KMS-11 (cell line): ENCODE measurements at regions not wholly inside any gene's neighbourhood (a gene's known extent, or its start where the extent isn't known, plus 50 kb on each side); places are given as distances from the start of the nearest gene placed in this dataset.

ENCODE experiments used
- H2AFZ ChIP-seq: fragments of 200-600 bp; sonication (generic); 2 replicates; pipeline ENCODE4 v1.6.1; 2016; ENCODE audit warnings: antibody characterized with exemption, mixed run types, low read depth
- H3K27ac ChIP-seq: fragments of 200-600 bp; sonication (generic); 2 replicates; pipeline ENCODE4 v1.6.1; 2016; ENCODE audit warnings: mild to moderate bottlenecking, mixed run types
- H3K27me3 ChIP-seq: fragments of 200-600 bp; sonication (generic); 2 replicates; pipeline ENCODE4 v1.6.1; 2017; ENCODE audit warnings: mild to moderate bottlenecking, low read depth, mixed run types, moderate library complexity; ENCODE audit not compliant: insufficient read depth
- H3K36me3 ChIP-seq: fragments of 200-600 bp; sonication (generic); 2 replicates; pipeline ENCODE4 v1.6.1; 2017; ENCODE audit warnings: mild to moderate bottlenecking, mixed run types; ENCODE audit not compliant: insufficient read depth
- H3K4me1 ChIP-seq: fragments of 200-600 bp; sonication (generic); 2 replicates; pipeline ENCODE4 v1.6.1; 2016; ENCODE audit warnings: mild to moderate bottlenecking, low read depth, mixed run types; ENCODE audit not compliant: poor library complexity, severe bottlenecking
- H3K4me2 ChIP-seq: fragments of 200-600 bp; sonication (generic); 2 replicates; pipeline ENCODE4 v1.7.0; 2016; ENCODE audit warnings: mild to moderate bottlenecking, mixed run types
- H3K4me3 ChIP-seq: fragments of 200-600 bp; sonication (generic); IDR thresholded peaks from 2 replicates; pipeline ENCODE4 v1.6.1; 2017; ENCODE audit warnings: low read depth, low read length, mixed read lengths; ENCODE audit not compliant: insufficient read depth
- H3K79me2 ChIP-seq: fragments of 200-600 bp; sonication (generic); 2 replicates; pipeline ENCODE4 v1.6.1; 2016; ENCODE audit warnings: low read depth, mixed run types; ENCODE audit not compliant: insufficient read depth
- H3K9ac ChIP-seq: fragments of 200-600 bp; sonication (generic); 2 replicates; pipeline ENCODE4 v1.6.1; 2016; ENCODE audit warnings: mild to moderate bottlenecking, mixed run types
- H4K20me1 ChIP-seq: fragments of 200-600 bp; sonication (generic); 2 replicates; pipeline ENCODE4 v1.6.1; 2016; ENCODE audit warnings: mild to moderate bottlenecking, mixed run types; ENCODE audit not compliant: insufficient read depth
- TF ChIP-seq, protein P1 (sequence below): fragments of 200-600 bp; sonication (generic); conservative IDR thresholded peaks from 2 replicates; pipeline ENCODE4 v1.6.1; 2017; ENCODE audit warnings: low read depth, mild to moderate bottlenecking, antibody characterized with exemption, low read length, moderate library complexity, mixed read lengths

DNA sequence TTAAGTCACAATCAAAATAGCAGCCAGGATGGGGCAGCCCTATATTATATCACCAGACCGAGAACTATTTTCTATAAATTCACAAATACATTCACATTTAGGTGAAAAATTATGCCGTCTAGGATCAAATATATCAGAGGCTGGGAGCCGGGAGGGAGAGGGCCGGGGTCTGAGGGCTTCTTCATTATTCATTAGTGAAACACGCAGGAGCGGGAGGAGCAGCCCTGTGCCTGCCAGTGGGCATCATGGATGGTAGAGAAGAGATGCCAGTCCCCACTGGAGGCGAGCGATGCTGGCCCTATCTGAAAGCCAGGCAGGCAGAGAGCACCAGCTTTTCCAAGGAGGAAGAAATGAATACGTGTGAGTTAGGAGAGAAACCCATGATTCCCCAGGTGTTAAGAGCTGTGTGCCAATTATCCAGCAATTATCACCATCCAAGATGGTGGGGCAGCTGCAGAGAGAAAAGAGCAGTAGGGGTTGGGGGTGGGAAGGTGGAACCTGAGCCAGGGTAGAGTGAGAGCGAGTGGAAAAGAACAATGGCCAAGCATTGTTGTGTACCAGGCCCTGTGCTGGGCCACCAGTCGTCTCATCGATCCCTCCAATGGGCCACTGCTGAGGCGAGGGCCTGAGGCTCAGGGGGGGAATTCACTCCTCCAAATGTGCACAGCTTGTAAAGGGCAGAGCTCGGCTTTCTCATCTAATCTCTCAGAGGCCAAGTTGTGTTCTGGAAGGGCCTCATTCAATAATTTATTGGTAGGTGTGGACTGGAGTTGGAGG, 261.3 kb upstream of the TLE3 start:
- TF ChIP-seq, protein P1, sequence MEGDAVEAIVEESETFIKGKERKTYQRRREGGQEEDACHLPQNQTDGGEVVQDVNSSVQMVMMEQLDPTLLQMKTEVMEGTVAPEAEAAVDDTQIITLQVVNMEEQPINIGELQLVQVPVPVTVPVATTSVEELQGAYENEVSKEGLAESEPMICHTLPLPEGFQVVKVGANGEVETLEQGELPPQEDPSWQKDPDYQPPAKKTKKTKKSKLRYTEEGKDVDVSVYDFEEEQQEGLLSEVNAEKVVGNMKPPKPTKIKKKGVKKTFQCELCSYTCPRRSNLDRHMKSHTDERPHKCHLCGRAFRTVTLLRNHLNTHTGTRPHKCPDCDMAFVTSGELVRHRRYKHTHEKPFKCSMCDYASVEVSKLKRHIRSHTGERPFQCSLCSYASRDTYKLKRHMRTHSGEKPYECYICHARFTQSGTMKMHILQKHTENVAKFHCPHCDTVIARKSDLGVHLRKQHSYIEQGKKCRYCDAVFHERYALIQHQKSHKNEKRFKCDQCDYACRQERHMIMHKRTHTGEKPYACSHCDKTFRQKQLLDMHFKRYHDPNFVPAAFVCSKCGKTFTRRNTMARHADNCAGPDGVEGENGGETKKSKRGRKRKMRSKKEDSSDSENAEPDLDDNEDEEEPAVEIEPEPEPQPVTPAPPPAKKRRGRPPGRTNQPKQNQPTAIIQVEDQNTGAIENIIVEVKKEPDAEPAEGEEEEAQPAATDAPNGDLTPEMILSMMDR, result no peak
- H2AFZ ChIP-seq, result no peak overlapping the region
- no peaks in the 10 kb centered on the region for H3K27me3 ChIP-seq

DNA sequence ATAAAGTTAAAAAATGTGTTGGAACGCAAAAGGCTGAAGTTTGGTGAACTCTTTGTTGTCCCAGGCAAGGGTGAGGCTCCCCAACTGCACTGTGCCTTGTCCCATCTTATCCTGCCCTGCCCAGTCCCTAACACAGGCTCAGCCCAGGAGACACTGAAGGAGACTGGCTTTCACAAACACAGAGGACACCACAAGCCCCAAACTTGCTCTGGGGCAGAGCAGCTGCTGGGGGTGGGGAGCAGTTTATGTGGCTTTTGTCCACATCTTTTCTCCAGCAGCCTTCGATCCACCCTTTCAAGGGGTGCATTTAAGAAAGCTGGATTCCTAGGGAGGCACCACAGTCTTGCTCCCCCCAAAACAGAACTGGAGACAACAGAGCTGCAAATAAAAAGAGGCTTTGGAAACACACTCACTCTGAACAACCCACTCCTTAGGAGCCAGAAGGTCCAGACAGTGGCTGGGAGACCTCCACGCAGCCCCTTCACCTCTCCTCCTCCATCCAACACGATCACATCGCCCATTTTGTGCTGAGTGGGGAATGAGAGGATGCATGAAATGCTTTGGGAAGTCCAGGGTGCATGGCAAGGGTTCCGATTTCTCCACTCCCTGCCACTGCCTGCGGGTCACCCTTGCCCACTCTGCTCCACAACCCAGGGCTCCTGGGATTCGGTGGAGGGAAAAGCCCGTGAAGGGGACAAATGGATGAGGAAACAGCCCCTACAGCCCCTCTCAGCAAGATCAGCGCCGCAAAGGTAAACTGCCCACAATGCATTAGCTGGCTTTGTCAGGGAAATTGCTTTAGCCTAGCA, 260.5 kb upstream of the TLE3 start:
- Histone ChIP-seq H2AFZ (no peak overlapping the region), H3K79me2 (no peaks in the 10 kb centered on the region), H3K4me1 (no peaks in the 10 kb centered on the region), H4K20me1 (no peaks in the 10 kb centered on the region), H3K9ac (no peak overlapping the region), H3K4me2 (no peak overlapping the region), H3K36me3 (no peaks in the 10 kb centered on the region), H3K27me3 (no peaks in the 10 kb centered on the region), H3K4me3 (no peak overlapping the region), H3K27ac (no peak overlapping the region)
- TF ChIP-seq, protein P1, result no peak

More for the DNA sequence above, 261.3 kb upstream of the TLE3 start:
- H4K20me1 ChIP-seq, result no peaks in the 10 kb centered on the region
- no peaks in the 10 kb centered on the region for H3K36me3 ChIP-seq
- H3K4me1 ChIP-seq, result no peaks in the 10 kb centered on the region
- H3K9ac ChIP-seq, result no peak overlapping the region
- H3K79me2 ChIP-seq, result no peaks in the 10 kb centered on the region
- H3K4me2 ChIP-seq, result no peak overlapping the region
- no peak overlapping the region for H3K4me3 ChIP-seq
- H3K27ac ChIP-seq, result no peak overlapping the region

DNA sequence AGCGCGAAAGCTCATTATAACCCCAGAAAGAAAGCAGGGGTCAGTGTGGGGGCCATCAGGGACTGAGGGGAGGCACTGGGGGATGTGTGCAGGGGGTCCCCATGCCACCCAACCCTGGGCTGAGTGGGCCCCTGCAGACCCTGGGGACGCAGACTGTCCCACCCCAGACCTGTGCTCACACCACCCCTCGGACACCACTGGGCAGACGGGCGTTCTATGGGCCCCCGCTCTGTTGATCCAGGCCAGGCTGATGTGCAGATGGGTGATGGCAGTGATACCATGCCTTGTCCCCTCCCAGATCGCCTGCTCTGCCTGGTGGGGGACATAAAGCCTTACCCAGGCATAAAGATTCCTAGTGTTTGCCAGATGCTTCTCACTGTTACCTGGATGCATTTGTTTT, 259.7 kb upstream of the TLE3 start:
- Histone ChIP-seq H3K9ac (no peak overlapping the region), H3K27ac (no peak overlapping the region), H3K36me3 (no peaks in the 10 kb centered on the region), H3K4me2 (no peak overlapping the region), H2AFZ (no peak overlapping the region), H3K4me3 (no peak overlapping the region), H3K4me1 (no peaks in the 10 kb centered on the region), H3K79me2 (no peaks in the 10 kb centered on the region), H3K27me3 (no peaks in the 10 kb centered on the region), H4K20me1 (no peaks in the 10 kb centered on the region)
- TF ChIP-seq, protein P1, result no peak

DNA sequence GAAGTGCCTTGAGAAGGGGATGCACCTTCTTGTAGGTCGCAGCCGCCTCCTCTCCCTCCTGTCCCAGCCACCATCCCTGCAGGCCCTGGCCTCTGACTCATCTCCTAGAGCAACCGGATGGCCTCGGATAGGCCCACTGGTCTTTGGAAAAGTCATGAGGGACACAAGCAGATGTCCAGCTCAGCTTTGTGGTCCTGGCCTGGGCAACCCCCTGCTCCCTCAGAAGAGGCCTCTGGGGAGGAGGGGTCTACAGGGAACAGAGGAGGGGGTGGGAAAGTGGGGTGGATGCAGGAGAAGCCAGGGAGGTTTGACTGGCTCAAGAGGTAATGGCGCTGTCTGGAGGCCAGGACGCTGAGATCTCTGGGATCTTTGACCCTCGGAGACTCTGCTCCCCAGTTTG, 259.2 kb upstream of the TLE3 start:
- Histone ChIP-seq H3K9ac (no peak overlapping the region), H3K79me2 (no peaks in the 10 kb centered on the region), H3K27me3 (no peaks in the 10 kb centered on the region), H3K4me3 (no peak overlapping the region), H4K20me1 (no peaks in the 10 kb centered on the region), H2AFZ (no peak overlapping the region), H3K27ac (no peak overlapping the region), H3K36me3 (no peaks in the 10 kb centered on the region), H3K4me2 (no peak overlapping the region), H3K4me1 (no peaks in the 10 kb centered on the region)
- TF ChIP-seq, protein P1, result no peak
